RWPE1 (cell line): ENCODE measurements at regions not wholly inside any gene's neighbourhood (a gene's known extent, or its start where the extent isn't known, plus 50 kb on each side); places are given as distances from the start of the nearest gene placed in this dataset.

ENCODE experiments used
- CTCF ChIA-PET: fragments of 350-600 bp; sonication (Branson Sonifier 250); formaldehyde crosslinking; extraction: SDS; loops from one replicate; lab custom pipeline; 2021; lab: Yijun Ruan, JAX
- POLR2A ChIA-PET: fragments of 400-600 bp; formaldehyde crosslinking; extraction: SDS; loops from one replicate; lab custom pipeline; 2020; ENCODE audit warnings: antibody characterized with exemption; ENCODE audit not compliant: low non-redundant PET; lab: Yijun Ruan, JAX
- DNase-seq: peaks from one replicate; pipeline ENCODE4 v3.0.0; 2012; ENCODE audit warnings: low spot score
- H3K27ac ChIP-seq: fragments of 450-650 bp; 2 replicates; pipeline ENCODE4 v1.5.1; 2017
- TF ChIP-seq, protein P1 (sequence below): fragments of 450-650 bp; conservative IDR thresholded peaks from 2 replicates; pipeline ENCODE4 v1.5.1; 2017; ENCODE audit warnings: low read depth, mild to moderate bottlenecking

DNA sequence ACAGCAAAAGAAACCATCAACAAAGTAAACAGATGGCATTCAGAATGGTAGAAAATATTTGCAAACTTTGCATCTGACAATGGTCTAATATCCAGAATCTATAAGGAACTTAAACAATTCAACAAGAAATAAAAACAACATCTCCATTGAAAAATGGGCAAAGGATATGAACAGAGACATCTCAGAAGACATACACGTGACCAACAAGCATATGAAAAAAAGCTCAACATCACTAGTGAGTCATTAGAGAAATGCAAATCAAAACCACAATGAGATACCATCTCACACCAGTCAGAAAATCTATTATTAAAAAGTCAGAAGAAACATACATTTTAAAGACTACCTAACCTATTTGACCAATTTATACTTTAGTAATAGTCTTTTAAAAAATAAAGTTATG lies 571.3 kb upstream of the NRG3 start:
- TF ChIP-seq, protein P1, sequence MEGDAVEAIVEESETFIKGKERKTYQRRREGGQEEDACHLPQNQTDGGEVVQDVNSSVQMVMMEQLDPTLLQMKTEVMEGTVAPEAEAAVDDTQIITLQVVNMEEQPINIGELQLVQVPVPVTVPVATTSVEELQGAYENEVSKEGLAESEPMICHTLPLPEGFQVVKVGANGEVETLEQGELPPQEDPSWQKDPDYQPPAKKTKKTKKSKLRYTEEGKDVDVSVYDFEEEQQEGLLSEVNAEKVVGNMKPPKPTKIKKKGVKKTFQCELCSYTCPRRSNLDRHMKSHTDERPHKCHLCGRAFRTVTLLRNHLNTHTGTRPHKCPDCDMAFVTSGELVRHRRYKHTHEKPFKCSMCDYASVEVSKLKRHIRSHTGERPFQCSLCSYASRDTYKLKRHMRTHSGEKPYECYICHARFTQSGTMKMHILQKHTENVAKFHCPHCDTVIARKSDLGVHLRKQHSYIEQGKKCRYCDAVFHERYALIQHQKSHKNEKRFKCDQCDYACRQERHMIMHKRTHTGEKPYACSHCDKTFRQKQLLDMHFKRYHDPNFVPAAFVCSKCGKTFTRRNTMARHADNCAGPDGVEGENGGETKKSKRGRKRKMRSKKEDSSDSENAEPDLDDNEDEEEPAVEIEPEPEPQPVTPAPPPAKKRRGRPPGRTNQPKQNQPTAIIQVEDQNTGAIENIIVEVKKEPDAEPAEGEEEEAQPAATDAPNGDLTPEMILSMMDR = no peak
- DNase-seq = no peak
- no peak overlapping the region for H3K27ac ChIP-seq
- POLR2A ChIA-PET = no interaction called here
- CTCF ChIA-PET = no interaction called here

DNA sequence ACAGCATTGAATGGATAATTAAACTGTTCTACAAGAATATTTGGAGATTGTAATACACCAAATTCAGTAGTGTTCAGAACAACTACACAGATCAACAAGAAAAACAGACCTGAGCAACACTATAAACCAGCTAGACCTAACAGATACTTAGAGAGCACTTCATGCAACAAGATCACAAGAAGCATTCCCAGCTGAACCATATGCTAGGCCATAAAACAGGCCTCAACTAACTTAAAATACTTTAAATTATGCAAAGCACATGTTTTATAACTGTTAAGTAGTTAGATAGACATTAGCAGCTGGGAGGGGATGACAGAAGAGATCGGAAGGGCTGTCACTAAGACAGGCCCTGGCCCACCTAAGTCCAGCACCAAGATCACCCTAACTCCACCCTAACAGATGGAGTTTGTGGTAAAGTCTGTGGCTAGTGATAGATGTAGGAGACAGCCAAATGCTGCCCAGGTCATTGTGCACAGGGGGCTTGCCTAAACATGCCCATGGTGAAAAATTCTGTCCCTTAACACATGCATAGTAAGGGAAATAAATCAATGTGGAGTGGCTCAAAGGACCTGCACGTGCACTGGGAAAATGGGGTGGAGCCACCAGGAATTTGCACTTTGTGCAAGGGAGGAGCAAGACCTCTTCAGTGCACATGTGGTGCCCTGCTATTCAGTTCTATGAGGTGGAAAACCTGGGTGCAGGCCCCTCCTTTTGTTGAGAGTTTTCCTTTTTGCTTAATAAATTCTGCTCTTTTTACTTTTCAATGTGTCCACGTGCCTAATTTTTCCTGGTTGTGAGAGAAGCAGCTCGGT lies 567.8 kb upstream of the NRG3 start:
- no peak overlapping the region for H3K27ac ChIP-seq
- DNase-seq = no peak
- ChIA-PET POLR2A (no interaction called here), CTCF (no interaction called here)
- TF ChIP-seq, protein P1 = no peak

DNA sequence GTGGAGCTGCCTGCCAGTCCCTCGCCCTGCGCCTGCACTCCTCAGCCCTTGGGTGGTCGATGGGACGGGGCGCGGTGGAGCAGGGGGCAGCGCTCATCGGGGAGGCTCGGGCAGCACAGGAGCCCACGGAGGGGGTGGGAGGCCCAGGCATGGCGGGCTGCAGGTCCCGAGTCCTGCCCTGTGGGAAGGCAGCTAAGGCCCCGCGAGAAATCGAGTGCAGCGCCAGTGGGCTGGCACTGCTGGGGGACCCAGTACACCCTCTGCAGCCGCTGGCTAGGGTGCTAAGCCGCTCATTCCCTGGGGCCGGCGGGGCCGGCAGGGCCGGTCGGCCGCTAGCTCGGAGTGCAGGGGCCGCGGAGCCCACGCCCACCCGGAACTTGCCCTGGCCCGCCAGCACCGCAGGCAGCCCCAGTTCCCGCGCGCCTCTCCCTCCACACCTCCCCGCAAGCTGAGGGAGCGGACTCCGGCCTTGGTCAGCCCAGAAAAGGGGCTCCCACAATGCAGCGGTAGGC lies 565.9 kb upstream of the NRG3 start:
- H3K27ac ChIP-seq = no peak overlapping the region
- no peak for DNase-seq
- TF ChIP-seq, protein P1 = no peak
- ChIA-PET POLR2A (no interaction called here), CTCF (no interaction called here)

DNA sequence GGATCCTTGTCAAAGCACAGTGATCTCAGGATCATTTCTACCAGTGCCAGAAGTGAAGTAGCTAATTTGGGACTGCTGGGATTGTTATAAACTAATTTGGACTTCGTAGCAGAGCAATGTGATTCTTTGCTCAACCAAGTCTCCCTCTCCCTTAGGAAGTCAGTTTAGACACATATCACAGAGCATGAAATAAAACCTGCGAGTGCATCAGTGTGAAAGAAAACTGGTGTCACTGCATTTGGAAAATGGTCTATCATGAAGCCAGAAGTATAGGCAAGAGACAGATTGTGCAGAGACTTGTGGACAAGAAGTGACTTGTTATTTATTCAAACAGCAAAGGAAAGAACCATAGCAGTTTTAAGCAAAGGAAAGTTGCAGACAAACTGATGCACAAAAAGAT lies 560.5 kb upstream of the NRG3 start:
- DNase-seq = no peak
- H3K27ac ChIP-seq = no peak overlapping the region
- TF ChIP-seq, protein P1 = no peak
- ChIA-PET CTCF (no interaction called here), POLR2A (no interaction called here)

DNA sequence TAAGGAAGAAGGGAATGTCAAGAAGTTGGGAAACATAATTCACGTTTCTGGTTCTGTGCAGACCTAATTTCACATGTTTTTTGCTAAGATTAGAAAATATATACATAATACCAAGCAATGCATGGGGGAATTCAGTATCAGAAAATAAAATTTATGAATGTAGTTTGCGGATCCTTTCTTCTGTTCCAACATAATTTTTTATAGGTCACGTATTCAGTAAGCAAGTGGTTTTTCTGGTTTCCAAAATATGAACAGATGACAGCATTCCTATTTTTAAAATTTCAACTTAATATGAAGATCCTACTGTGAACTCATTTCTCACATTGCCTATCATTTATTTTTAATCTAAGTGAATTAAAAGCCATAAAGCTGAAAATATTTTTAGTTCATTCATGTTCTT lies 560.0 kb upstream of the NRG3 start:
- TF ChIP-seq, protein P1 = no peak
- no peak for DNase-seq
- no peak overlapping the region for H3K27ac ChIP-seq
- ChIA-PET CTCF (no interaction called here), POLR2A (no interaction called here)

DNA sequence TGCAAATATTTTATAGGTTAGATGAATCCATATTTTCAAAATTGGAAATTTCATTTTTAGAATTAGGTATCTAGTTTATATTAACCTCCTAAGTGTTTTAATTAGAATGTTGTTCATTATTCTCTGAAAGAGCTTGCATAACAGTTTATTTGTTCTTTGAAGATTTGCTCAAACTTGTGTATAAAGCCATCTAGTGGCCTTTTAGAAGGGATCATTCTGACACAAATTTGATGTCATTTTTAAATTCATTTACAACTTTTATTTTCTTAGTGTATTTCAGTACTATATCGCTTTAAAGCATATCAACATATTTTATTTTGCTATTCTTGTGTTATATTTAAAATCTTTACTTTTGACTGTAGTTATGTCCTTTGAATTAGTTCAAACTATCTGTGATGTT lies 527.0 kb upstream of the NRG3 start:
- ChIA-PET CTCF (no interaction called here), POLR2A (no interaction called here)
- no peak for DNase-seq
- H3K27ac ChIP-seq = no peak overlapping the region
- TF ChIP-seq, protein P1 = no peak
